RWPE1 (cell line): ENCODE measurements at regions not wholly inside any gene's neighbourhood (a gene's known extent, or its start where the extent isn't known, plus 50 kb on each side); places are given as distances from the start of the nearest gene placed in this dataset.

ENCODE experiments used
- CTCF ChIA-PET: fragments of 350-600 bp; sonication (Branson Sonifier 250); formaldehyde crosslinking; extraction: SDS; loops from one replicate; lab custom pipeline; 2021; lab: Yijun Ruan, JAX
- POLR2A ChIA-PET: fragments of 400-600 bp; formaldehyde crosslinking; extraction: SDS; loops from one replicate; lab custom pipeline; 2020; ENCODE audit warnings: antibody characterized with exemption; ENCODE audit not compliant: low non-redundant PET; lab: Yijun Ruan, JAX
- DNase-seq: peaks from one replicate; pipeline ENCODE4 v3.0.0; 2012; ENCODE audit warnings: low spot score
- H3K27ac ChIP-seq: fragments of 450-650 bp; 2 replicates; pipeline ENCODE4 v1.5.1; 2017
- TF ChIP-seq, protein P1 (sequence below): fragments of 450-650 bp; conservative IDR thresholded peaks from 2 replicates; pipeline ENCODE4 v1.5.1; 2017; ENCODE audit warnings: low read depth, mild to moderate bottlenecking

DNA sequence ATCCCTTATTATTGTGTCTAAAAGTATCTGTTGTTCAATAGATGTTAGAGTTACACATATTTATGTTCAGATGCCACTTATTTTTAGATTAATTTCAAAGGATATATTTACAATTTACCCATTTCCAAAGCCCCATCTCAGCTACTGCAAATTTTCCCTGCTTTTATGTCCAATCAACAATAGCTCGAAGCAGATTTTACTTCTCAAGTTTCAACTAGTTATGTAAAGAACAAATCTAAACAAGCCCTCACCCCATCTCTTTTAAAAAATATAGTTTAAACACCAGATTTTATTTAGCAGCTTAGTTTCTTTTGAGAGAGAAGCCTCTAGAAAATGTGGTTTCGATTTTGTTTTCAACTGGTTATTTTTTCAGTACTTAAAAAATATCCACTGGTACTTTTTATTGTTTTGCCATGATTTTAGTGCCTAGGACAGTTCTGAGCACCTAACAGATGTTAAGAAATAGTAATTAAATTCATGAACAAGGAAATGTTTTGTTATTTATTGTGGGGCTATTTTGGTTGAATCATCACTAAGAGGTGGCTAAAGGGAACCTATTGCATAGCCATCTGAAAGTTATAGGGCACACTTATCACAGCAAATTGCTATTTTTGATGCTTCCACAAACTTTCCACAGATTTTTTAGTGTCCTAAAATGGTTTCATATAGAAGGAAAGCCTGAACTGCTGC lies 96.2 kb upstream of the BMP4 start:
- ChIA-PET POLR2A (no interaction called here), CTCF (no interaction called here)
- no peak overlapping the region for H3K27ac ChIP-seq
- no peak for DNase-seq
- TF ChIP-seq, protein P1, sequence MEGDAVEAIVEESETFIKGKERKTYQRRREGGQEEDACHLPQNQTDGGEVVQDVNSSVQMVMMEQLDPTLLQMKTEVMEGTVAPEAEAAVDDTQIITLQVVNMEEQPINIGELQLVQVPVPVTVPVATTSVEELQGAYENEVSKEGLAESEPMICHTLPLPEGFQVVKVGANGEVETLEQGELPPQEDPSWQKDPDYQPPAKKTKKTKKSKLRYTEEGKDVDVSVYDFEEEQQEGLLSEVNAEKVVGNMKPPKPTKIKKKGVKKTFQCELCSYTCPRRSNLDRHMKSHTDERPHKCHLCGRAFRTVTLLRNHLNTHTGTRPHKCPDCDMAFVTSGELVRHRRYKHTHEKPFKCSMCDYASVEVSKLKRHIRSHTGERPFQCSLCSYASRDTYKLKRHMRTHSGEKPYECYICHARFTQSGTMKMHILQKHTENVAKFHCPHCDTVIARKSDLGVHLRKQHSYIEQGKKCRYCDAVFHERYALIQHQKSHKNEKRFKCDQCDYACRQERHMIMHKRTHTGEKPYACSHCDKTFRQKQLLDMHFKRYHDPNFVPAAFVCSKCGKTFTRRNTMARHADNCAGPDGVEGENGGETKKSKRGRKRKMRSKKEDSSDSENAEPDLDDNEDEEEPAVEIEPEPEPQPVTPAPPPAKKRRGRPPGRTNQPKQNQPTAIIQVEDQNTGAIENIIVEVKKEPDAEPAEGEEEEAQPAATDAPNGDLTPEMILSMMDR: no peak

DNA sequence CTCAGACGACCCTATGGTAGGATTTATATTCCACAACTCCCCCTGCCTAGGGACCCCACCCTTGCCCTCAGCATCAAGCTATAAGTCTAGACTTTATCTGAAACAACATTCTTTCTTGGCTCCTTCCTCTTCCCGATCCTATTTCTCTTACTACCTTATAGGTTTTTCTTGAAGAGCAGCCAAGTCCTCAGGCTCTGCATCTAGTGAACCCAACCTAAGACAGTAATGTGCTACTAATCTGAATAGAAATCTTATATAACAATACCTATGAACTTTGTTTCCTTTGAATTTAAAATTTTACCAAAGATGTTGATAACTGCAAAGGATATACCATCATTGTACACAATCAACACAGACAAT lies 96.7 kb upstream of the BMP4 start:
- CTCF ChIA-PET: no interaction called here

DNA sequence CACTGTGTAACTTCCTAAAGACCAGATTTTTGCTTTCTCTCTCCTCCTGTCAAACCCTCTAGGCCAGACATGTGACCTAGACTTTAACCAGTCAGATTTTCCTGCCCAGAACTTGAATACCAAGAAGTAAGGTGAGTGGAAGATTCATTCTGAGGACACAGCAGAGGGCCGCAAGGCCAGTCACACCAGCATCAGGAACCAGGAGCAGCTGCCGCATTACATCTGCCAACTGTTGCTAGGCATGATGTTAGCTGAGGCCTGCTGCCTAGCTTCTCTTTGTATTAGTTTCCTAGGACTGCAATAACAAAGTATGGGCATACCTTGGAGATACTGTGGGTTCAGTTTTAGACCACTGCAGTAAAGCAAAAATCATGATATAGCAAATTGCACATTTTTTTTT lies 101.9 kb upstream of the BMP4 start:
- CTCF ChIA-PET: interaction anchor here (0.8 kb wide), 1 partner anchor 117 kb away, joined by 3 read pairs; no protein-coding TSS in a partner anchor
- TF ChIP-seq, protein P1: no peak
- POLR2A ChIA-PET: no interaction called here
- no peak overlapping the region for H3K27ac ChIP-seq
- no peak for DNase-seq

More for the DNA sequence above, 96.7 kb upstream of the BMP4 start:
- no peak overlapping the region for H3K27ac ChIP-seq
- DNase-seq: no peak
- POLR2A ChIA-PET: no interaction called here
- TF ChIP-seq, protein P1: no peak

DNA sequence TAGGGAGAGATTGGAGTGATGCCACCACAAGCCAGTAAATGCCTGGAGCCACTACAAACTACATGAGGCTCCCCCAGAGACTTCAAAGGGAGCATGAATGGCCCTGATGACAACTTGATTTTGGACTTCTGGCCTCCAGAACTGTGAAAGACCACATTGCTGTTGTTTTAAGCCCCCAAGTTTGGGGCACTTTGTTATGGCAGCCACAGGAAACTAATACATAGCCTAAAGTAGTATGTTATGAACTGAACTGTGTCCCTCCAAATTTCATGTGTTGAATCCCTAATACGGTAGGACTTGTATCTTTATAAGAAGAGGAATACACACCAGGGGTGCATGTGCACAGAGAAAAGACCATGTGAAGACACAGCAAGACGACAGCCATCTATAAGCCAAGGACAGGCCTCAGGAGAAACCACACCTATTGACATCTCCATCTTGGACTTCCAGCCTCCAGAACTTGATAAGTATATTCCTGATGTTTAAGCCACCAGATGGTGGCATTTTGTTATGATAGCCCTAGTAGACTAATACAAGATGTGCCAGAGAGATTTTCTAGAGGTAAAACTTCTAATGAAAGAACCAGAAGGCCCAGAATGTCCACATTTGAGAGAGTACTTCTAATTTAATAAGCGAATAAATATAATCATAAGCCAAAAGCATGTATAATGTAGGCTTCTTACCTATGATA lies 127.1 kb upstream of the BMP4 start:
- ChIA-PET CTCF (no interaction called here), POLR2A (no interaction called here)
- TF ChIP-seq, protein P1: no peak
- no peak for DNase-seq
- H3K27ac ChIP-seq: no peak overlapping the region

DNA sequence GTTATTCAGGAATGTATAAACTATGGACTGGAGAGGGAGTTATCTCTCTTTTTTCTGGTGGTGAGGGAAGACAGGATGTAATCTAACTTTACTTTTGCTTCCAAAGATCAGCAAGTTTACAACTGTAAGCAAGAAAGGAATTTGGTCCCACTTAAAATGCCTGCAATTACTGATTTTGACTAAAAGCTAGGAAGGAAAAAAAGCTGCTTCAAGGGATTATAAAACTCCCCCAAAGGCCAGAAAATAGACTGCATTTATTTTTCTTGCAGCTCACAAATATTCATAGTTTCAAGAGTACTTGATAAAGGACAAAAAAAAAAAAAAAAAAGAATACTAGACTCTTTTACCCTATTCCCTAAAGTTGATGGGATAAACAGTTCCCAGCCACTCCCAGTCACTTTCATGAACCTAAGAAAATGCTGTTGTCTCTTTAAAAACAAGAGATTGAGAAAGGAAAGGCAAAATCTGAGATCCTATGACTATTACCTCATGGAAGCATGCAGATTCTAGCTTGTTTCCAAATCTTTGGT lies 128.7 kb upstream of the BMP4 start:
- ChIA-PET CTCF (interaction anchor here (0.6 to 0.7 kb wide), 2 partner anchors 20 to 263 kb away, joined by 3 to 4 read pairs; no protein-coding TSS in a partner anchor), POLR2A (no interaction called here)
- no peak overlapping the region for H3K27ac ChIP-seq
- no peak for DNase-seq
- TF ChIP-seq, protein P1: no peak

DNA sequence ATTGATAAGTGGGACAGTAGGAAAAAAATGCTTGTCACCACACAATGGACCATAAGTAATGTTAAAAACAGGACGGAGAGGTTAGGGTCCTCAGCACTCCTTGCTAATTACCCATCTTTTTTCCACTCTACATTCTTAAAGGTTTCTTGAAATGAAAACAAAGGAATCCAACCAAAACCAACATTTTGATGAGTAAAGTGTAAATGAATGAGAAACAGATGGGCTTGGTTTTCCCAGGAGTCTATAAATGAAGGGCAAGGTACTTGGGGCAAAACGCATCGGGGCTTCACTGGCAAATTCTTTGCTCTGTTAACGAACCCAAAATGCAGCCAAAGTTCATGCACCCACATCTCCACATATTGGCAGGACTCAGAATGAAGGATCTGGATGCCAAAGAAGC lies 129.2 kb upstream of the BMP4 start:
- CTCF ChIA-PET: interaction anchor here (0.6 to 0.7 kb wide), 3 partner anchors 21 to 262 kb away, joined by 3 to 4 read pairs (median 3); no protein-coding TSS in a partner anchor

More for the DNA sequence above, 129.2 kb upstream of the BMP4 start:
- no peak for DNase-seq
- no peak overlapping the region for H3K27ac ChIP-seq
- POLR2A ChIA-PET: no interaction called here
- TF ChIP-seq, protein P1: no peak
